ENCODE measurements at regions not wholly inside any gene's neighbourhood (a gene's known extent, or its start where the extent isn't known, plus 50 kb on each side); places are given as distances from the start of the nearest gene placed in this dataset.

DNA sequence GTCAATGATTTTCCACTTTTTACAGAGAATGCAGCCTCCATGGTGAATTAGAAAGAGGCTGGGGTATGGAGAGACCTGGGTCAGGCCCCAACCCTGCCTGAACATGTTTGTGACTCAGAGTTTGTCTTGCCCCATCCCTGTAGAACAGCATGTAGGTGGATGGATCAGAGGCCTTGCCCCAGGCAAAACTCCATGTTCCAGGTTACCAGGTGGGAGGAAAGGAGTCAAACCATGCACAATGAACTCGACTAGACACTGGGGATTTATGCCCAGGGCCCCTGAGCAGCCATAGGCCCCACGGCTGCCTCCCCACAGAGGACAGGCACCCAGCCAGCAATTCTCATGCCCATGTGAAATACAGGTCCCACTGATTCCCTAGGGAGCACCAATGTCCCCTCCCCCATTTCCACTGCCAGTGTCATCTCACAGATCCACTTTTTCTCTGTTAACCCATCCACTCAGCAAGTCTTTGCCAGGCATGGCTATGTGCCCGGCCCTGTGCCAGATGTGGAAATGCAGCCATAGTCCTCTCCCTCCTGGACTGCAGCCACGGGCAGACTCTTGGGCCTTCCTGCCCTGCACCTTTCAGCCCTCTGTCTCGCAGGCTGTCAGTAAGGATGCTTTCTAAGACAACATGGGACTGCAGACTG lies 737.8 kb upstream of the HS6ST1 start:
- TF ChIP-seq CTCF (IDR thresholded peaks at IDR 0.05): no peak
- TF ChIP-seq POLR2A (IDR thresholded peaks at IDR 0.05): no peak

All from lower leg skin (tissue), 3 donors.